ENCODE measurements at regions not wholly inside any gene's neighbourhood (a gene's known extent, or its start where the extent isn't known, plus 50 kb on each side); places are given as distances from the start of the nearest gene placed in this dataset.

GRCh38 chr6:19753826-19754225 lies 83.3 kb upstream of the ID4 start:
- no peak for TF ChIP-seq CTCF (IDR thresholded peaks at IDR 0.05)
- H3K27ac ChIP-seq, result no peak overlapping the region

GRCh38 chr6:19754686-19755085 lies 82.5 kb upstream of the ID4 start:
- H3K4me3 ChIP-seq (ENCODE audit: low read depth in 1 of 2, low read length in 1 of 2), result no peak overlapping the region

More at GRCh38 chr6:19753826-19754225, 83.3 kb upstream of the ID4 start:
- Histone ChIP-seq H3K36me3 (no peaks in the 10 kb centered on the region), H3K27me3 (no peaks in the 10 kb centered on the region), H3K4me1 (ENCODE audit: control insufficient read depth in 1 of 2, insufficient read depth in 1 of 2, low read depth in 1 of 2, low read length in 1 of 2) (no peaks in the 10 kb centered on the region), H3K4me3 (ENCODE audit: low read depth in 1 of 2, low read length in 1 of 2) (no peak overlapping the region), H3K9me3 (no peaks in the 10 kb centered on the region)

GRCh38 chr6:19755181-19755580 lies 82.0 kb upstream of the ID4 start:
- H3K27me3 ChIP-seq, result no peaks in the 10 kb centered on the region
- no peaks in the 10 kb centered on the region for H3K36me3 ChIP-seq
- TF ChIP-seq CTCF (IDR thresholded peaks at IDR 0.05), result no peak
- H3K4me3 ChIP-seq (ENCODE audit: low read depth in 1 of 2, low read length in 1 of 2), result no peak overlapping the region
- no peaks in the 10 kb centered on the region for H3K4me1 ChIP-seq (ENCODE audit: control insufficient read depth in 1 of 2, insufficient read depth in 1 of 2, low read depth in 1 of 2, low read length in 1 of 2)
- H3K27ac ChIP-seq, result no peak overlapping the region
- H3K9me3 ChIP-seq, result no peaks in the 10 kb centered on the region

More at GRCh38 chr6:19754686-19755085, 82.5 kb upstream of the ID4 start:
- H3K36me3 ChIP-seq, result no peaks in the 10 kb centered on the region
- no peaks in the 10 kb centered on the region for H3K4me1 ChIP-seq (ENCODE audit: control insufficient read depth in 1 of 2, insufficient read depth in 1 of 2, low read depth in 1 of 2, low read length in 1 of 2)
- H3K27ac ChIP-seq, result no peak overlapping the region
- no peaks in the 10 kb centered on the region for H3K27me3 ChIP-seq
- no peaks in the 10 kb centered on the region for H3K9me3 ChIP-seq
- TF ChIP-seq CTCF (IDR thresholded peaks at IDR 0.05), result no peak

- Histone ChIP-seq H3K27me3 (no peaks in the 10 kb centered on the region), H3K4me3 (ENCODE audit: low read depth in 1 of 2, low read length in 1 of 2) (no peak overlapping the region), H3K9me3 (no peaks in the 10 kb centered on the region), H3K4me1 (ENCODE audit: control insufficient read depth in 1 of 2, insufficient read depth in 1 of 2, low read depth in 1 of 2, low read length in 1 of 2) (no peaks in the 10 kb centered on the region), H3K27ac (no peak overlapping the region), H3K36me3 (no peaks in the 10 kb centered on the region)
- TF ChIP-seq CTCF (IDR thresholded peaks at IDR 0.05), result no peak
Observed at GRCh38 chr6:19757036-19757435, 80.1 kb upstream of the ID4 start.

GRCh38 chr6:19759117-19759880 lies 77.9 kb upstream of the ID4 start:
- Histone ChIP-seq H3K27me3 (no peaks in the 10 kb centered on the region), H3K36me3 (no peaks in the 10 kb centered on the region), H3K4me1 (ENCODE audit: control insufficient read depth in 1 of 2, insufficient read depth in 1 of 2, low read depth in 1 of 2, low read length in 1 of 2) (no peaks in the 10 kb centered on the region)

More at GRCh38 chr6:19759117-19759880, 77.9 kb upstream of the ID4 start:
- Histone ChIP-seq H3K4me3 (ENCODE audit: low read depth in 1 of 2, low read length in 1 of 2) (no peak overlapping the region), H3K27ac (no peak overlapping the region), H3K9me3 (no peaks in the 10 kb centered on the region)
- no peak for TF ChIP-seq CTCF (IDR thresholded peaks at IDR 0.05)
